Gastrocnemius medialis (tissue), 4 donors: ENCODE measurements at regions not wholly inside any gene's neighbourhood (a gene's known extent, or its start where the extent isn't known, plus 50 kb on each side); places are given as distances from the start of the nearest gene placed in this dataset.

Source experiments
- ATAC-seq, 2 donors: fragments of 150-250 bp; one replicate each; pipeline ENCODE4 v1.9.1; 2016
- DNase-seq, 2 donors: peaks; one replicate each; pipeline ENCODE4 v3.0.0-alpha.2; 2019
- H3K27ac ChIP-seq, 4 donors: fragments of 200-600 bp; sonication (generic); 1 replicate in 1 of 4; 2 replicates in 3 of 4; pipeline ENCODE4 v1.5.1; 2016 to 2018; ENCODE audit warnings: mild to moderate bottlenecking in 2 of 4, moderate library complexity in 1 of 4
- H3K27me3 ChIP-seq, 3 donors: fragments of 200-600 bp; sonication (generic) in 2 of 3; 1 replicate in 1 of 3; 2 replicates in 2 of 3; pipeline versions ENCODE4 v1.5.1 to v1.6.0; 2016 to 2019; ENCODE audit warnings: mild to moderate bottlenecking in 1 of 3, moderate library complexity in 1 of 3
- H3K36me3 ChIP-seq, 2 donors: fragments of 200-600 bp; sonication (generic) in 1 of 2; one replicate each; pipeline ENCODE4 v1.5.1; 2017 to 2018
- H3K4me1 ChIP-seq, 2 donors: fragments of 200-600 bp; sonication (generic) in 1 of 2; one replicate each; pipeline ENCODE4 v1.5.1; 2016 to 2017; ENCODE audit warnings: mild to moderate bottlenecking in 2 of 2
- H3K4me3 ChIP-seq, 4 donors: fragments of 200-600 bp; sonication (generic) in 3 of 4; 1 replicate in 1 of 4; 2 replicates in 3 of 4; pipeline ENCODE4 v1.5.1; 2016 to 2019; ENCODE audit warnings: mild to moderate bottlenecking in 2 of 4
- H3K9me3 ChIP-seq, 3 donors: fragments of 200-600 bp; sonication (generic) in 2 of 3; 1 replicate in 1 of 3; 2 replicates in 2 of 3; pipeline ENCODE4 v1.5.1; 2016 to 2019
- POLR2A ChIP-seq, 2 donors: fragments of 450-650 bp; IDR thresholded peaks; one replicate each; pipeline ENCODE4 v1.6.1; 2017; ENCODE audit warnings: antibody characterized with exemption in 2 of 2, mild to moderate bottlenecking in 2 of 2, moderate library complexity in 2 of 2
- in situ Hi-C, 4 donors: fragments of 200-750 bp; cut with MboI; loops; one replicate each; pipeline versions ENCODE4 v1.15.0 to v1.8.0; 2017; ENCODE audit warnings: low sequenced_read_pairs in 4 of 4
- intact Hi-C: fragments of 100-400 bp; cut with DNase I; formaldehyde crosslinking; loops from one replicate; pipeline ENCODE4 v1.15.1; 2023; ENCODE audit warnings: low total_unique reads
- TF ChIP-seq, protein P1 (sequence below), 5 experiments: fragments of 450-650 bp in 3 of 5; fragments of 200-600 bp in 2 of 5; sonication (generic) in 2 of 5; IDR thresholded peaks in 4 of 5; conservative IDR thresholded peaks in 1 of 5; 1 replicate in 4 of 5; 2 replicates in 1 of 5; pipeline ENCODE4 v1.5.1; 2016 to 2019; ENCODE audit warnings: antibody characterized with exemption in 5 of 5, mild to moderate bottlenecking in 3 of 5, moderate library complexity in 3 of 5

DNA sequence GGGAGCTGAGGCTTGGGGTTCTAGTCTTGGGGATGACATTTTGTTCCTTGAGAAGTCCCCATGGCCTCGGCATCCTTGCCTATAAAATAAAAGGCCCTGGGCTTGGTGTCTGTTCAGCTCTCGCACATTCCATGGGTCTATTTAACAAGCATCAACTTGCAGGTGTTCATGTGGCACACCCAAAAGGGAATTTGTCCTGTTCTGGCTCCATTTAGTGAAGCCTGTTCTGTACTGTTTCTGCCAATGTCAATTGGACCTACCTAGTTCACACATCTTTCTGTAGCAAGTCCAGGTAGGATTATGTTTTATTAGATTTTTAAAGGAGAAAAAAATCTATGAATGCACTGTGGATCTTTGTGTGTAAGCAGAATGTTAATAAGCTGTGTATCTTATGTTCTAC is 262.0 kb downstream of the HIVEP2 start:
- Histone ChIP-seq H3K4me1 (no peaks in the 10 kb centered on the region), H3K9me3 (no peaks in the 10 kb centered on the region), H3K36me3 (no peaks in the 10 kb centered on the region), H3K4me3 (no peak overlapping the region), H3K27me3 (no peaks in the 10 kb centered on the region), H3K27ac (no peak overlapping the region)
- DNase-seq (no peak), ATAC-seq (no peak)
- in situ Hi-C loops: loop anchor here in 3 of 4 donors (10.0 to 25.0 kb wide), 3 partner anchors 604 to 732 kb away; no protein-coding TSS in a partner anchor
- intact Hi-C loops: no loop called here
- no peak for TF ChIP-seq POLR2A (IDR thresholded peaks at IDR 0.05)
- TF ChIP-seq, protein P1, sequence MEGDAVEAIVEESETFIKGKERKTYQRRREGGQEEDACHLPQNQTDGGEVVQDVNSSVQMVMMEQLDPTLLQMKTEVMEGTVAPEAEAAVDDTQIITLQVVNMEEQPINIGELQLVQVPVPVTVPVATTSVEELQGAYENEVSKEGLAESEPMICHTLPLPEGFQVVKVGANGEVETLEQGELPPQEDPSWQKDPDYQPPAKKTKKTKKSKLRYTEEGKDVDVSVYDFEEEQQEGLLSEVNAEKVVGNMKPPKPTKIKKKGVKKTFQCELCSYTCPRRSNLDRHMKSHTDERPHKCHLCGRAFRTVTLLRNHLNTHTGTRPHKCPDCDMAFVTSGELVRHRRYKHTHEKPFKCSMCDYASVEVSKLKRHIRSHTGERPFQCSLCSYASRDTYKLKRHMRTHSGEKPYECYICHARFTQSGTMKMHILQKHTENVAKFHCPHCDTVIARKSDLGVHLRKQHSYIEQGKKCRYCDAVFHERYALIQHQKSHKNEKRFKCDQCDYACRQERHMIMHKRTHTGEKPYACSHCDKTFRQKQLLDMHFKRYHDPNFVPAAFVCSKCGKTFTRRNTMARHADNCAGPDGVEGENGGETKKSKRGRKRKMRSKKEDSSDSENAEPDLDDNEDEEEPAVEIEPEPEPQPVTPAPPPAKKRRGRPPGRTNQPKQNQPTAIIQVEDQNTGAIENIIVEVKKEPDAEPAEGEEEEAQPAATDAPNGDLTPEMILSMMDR (IDR thresholded peaks at IDR 0.05 in 4 of 5, conservative IDR thresholded peaks at IDR 0.05 in 1 of 5): no peak

DNA sequence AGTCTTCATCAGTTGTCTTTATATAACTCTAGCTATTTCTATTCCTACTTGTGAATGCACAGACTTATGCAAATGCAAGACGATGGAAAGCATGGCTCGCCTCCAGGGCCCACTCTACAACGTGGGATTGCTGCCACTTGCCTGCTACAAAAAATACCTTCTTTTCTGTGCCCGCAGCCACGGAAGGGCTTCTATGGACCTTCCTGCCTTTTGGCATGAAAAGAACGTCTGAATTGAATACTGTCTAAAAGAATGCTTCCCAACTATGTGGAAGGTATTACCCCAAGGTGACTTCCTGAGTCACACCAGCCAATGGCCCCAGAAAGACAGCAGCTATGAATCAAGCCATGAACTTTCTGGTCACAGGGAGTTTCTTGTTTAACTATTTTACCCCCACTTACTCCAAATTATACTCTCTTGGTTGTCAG is 261.2 kb downstream of the HIVEP2 start:
- H3K27ac ChIP-seq: no peak overlapping the region
- no peak for TF ChIP-seq POLR2A (IDR thresholded peaks at IDR 0.05)
- TF ChIP-seq, protein P1 (IDR thresholded peaks at IDR 0.05 in 4 of 5, conservative IDR thresholded peaks at IDR 0.05 in 1 of 5): no peak
- no peaks in the 10 kb centered on the region for H3K4me1 ChIP-seq
- no peaks in the 10 kb centered on the region for H3K9me3 ChIP-seq
- H3K4me3 ChIP-seq: no peak overlapping the region
- intact Hi-C loops (no loop called here), in situ Hi-C loops (loop anchor here in 3 of 4 donors (10.0 to 25.0 kb wide), 3 partner anchors 604 to 731 kb away; no protein-coding TSS in a partner anchor)
- DNase-seq: no peak
- no peaks in the 10 kb centered on the region for H3K36me3 ChIP-seq
- ATAC-seq: no peak
- no peaks in the 10 kb centered on the region for H3K27me3 ChIP-seq

DNA sequence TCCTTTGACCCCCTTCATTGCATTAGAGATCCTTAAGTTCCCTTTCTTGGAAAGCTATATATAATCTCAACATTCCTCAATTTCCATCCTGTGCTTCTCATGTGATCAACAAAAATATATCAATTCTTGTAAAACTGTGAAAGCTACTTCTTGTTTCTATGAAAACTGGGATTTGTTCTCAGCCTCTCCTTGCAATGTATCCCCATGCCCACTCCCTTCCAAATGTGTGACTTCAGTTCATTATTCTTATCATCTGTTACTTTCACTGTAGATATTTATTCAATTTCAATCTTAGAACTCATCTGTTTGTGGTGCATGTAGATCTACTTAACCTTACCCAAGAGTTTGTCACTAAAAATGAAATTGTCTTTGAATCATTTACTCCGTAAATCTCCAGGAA is 260.6 kb downstream of the HIVEP2 start:
- H3K4me3 ChIP-seq: no peak overlapping the region
- in situ Hi-C loops: loop anchor here in 3 of 4 donors (10.0 to 25.0 kb wide), 3 partner anchors 603 to 730 kb away; no protein-coding TSS in a partner anchor
- DNase-seq (no peak), ATAC-seq (no peak)
- TF ChIP-seq, protein P1 (IDR thresholded peaks at IDR 0.05 in 4 of 5, conservative IDR thresholded peaks at IDR 0.05 in 1 of 5): no peak
- TF ChIP-seq POLR2A (IDR thresholded peaks at IDR 0.05): no peak
- H3K4me1 ChIP-seq: no peaks in the 10 kb centered on the region
- H3K9me3 ChIP-seq: no peaks in the 10 kb centered on the region
- no peaks in the 10 kb centered on the region for H3K27me3 ChIP-seq
- no peak overlapping the region for H3K27ac ChIP-seq
- intact Hi-C loops: no loop called here
- H3K36me3 ChIP-seq: no peaks in the 10 kb centered on the region

DNA sequence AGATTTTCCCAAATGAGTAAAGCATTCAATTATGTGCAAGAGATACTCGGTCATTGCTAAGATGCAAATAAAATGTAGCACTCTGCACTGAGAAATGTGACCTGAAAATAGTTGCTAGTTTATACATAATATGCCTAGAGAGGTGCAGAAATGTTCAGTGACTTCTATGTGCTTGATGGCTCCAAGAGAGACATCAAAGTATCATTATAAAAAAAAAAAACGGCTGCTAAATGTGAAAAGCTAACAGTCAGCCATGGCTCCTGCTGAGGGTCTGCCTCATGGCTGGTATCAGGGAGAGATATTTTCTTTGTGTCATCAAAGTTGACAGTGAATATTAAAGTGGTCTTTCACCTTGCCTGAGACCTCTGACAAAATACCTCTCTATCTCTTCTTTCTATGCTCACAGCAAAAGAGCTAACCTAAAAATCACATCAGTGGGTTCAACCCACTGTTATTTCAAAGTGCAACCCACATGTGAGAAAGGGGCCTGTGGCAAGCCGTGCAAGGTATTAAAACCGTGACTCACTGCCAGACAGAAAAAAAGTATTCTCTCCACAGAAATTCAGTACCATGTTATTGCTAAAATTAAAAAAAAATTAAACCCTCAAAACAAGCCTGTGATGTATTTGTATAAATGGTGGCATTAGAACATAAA is 259.0 kb downstream of the HIVEP2 start:
- Histone ChIP-seq H3K27ac (no peak overlapping the region), H3K9me3 (no peaks in the 10 kb centered on the region), H3K27me3 (no peaks in the 10 kb centered on the region), H3K4me1 (no peaks in the 10 kb centered on the region), H3K36me3 (no peaks in the 10 kb centered on the region), H3K4me3 (no peak overlapping the region)
- intact Hi-C loops (no loop called here), in situ Hi-C loops (loop anchor here in 3 of 4 donors (10.0 to 25.0 kb wide), 3 partner anchors 601 to 729 kb away; no protein-coding TSS in a partner anchor)
- ATAC-seq: no peak
- TF ChIP-seq, protein P1 (IDR thresholded peaks at IDR 0.05 in 4 of 5, conservative IDR thresholded peaks at IDR 0.05 in 1 of 5): no peak
- no peak for TF ChIP-seq POLR2A (IDR thresholded peaks at IDR 0.05)
- no peak for DNase-seq
